ENCODE measurements at regions not wholly inside any gene's neighbourhood (a gene's known extent, or its start where the extent isn't known, plus 50 kb on each side); places are given as distances from the start of the nearest gene placed in this dataset.

- TF ChIP-seq NFIC (IDR thresholded peaks at IDR 0.05; ENCODE audit: low read depth, low read length) (no peak), SRF (IDR thresholded peaks at IDR 0.05; ENCODE audit: low read depth in 2 of 2, low read length in 2 of 2) (no peak), SMAD1 (IDR thresholded peaks at IDR 0.05; ENCODE audit: low read depth, partially characterized antibody) (no peak)
Measured at GRCh38 chr5:26232706-26233105, 805.7 kb downstream of the CDH9 start (continued).

GRCh38 chr5:26231316-26231715 lies 807.1 kb downstream of the CDH9 start:
- no peak for DNase-seq (ENCODE audit: low read depth, low spot score)
- no peaks in the 10 kb centered on the region for H3K36me3 ChIP-seq (ENCODE audit: control insufficient read depth in 2 of 2, insufficient read depth in 2 of 2, low read length in 1 of 2)
- H3K9ac ChIP-seq (ENCODE audit: control insufficient read depth, insufficient read depth, low read length), result no peak overlapping the region
- no peak for ATAC-seq
- in situ Hi-C loops (cut with MboI) (no loop called here), intact Hi-C loops (cut with micrococcal nuclease; ENCODE audit: unreplicated experiment) (no loop called here)
- WGBS (ENCODE audit: insufficient coverage, insufficient replicate concordance, low lambda C conversion rate, missing lambda C conversion rate), result 15% methylated on average over 9 of the region's 9 CpGs
- no peaks in the 10 kb centered on the region for H3K4me1 ChIP-seq (ENCODE audit: control insufficient read depth, insufficient read depth, low read length)
- no TSS peak for BruUV-seq (replicated peaks)
- ChIA-PET RAD21 (ENCODE audit: unreplicated experiment) (no interaction called here), CTCF (no interaction called here), SMC1A (ENCODE audit: uncharacterized antibody, unreplicated experiment) (no interaction called here), POLR2A (no interaction called here)
- no peak overlapping the region for H3K4me2 ChIP-seq (ENCODE audit: control insufficient read depth, insufficient read depth)
- H3K9me3 ChIP-seq (replicated peaks; ENCODE audit: control insufficient read depth, insufficient read depth, low read length), result no peaks in the 10 kb centered on the region; the same call in 2 of the 3 replicates
- no peak for FAIRE-seq
- H3K4me3 ChIP-seq, result no peak overlapping the region
- no peaks in the 10 kb centered on the region for H4K20me1 ChIP-seq (ENCODE audit: control insufficient read depth, insufficient read depth)
- H3K79me2 ChIP-seq (ENCODE audit: control insufficient read depth, insufficient read depth, low read length), result no peaks in the 10 kb centered on the region
- H3K27ac ChIP-seq (ENCODE audit: control insufficient read depth, insufficient read depth), result no peak overlapping the region
- no peaks in the 10 kb centered on the region for H3K27me3 ChIP-seq (replicated peaks in 1 of 2; ENCODE audit: control insufficient read depth in 2 of 2, insufficient read depth in 2 of 2, low read length in 1 of 2)
- TF ChIP-seq JUND (IDR thresholded peaks at IDR 0.05; ENCODE audit: low read depth, low read length) (no peak), USF1 (IDR thresholded peaks at IDR 0.05; ENCODE audit: borderline replicate concordance, extremely low read length, insufficient read depth, low read depth, low read length) (no peak), PML (IDR thresholded peaks at IDR 0.05; ENCODE audit: low read length) (no peak), RCOR1 (conservative IDR thresholded peaks at IDR 0.05; ENCODE audit: low read depth, low read length) (no peak)
- H2AFZ ChIP-seq (ENCODE audit: control insufficient read depth, low read depth, low read length), result no peak overlapping the region
